ENCODE measurements at regions not wholly inside any gene's neighbourhood (a gene's known extent, or its start where the extent isn't known, plus 50 kb on each side); places are given as distances from the start of the nearest gene placed in this dataset.

DNA sequence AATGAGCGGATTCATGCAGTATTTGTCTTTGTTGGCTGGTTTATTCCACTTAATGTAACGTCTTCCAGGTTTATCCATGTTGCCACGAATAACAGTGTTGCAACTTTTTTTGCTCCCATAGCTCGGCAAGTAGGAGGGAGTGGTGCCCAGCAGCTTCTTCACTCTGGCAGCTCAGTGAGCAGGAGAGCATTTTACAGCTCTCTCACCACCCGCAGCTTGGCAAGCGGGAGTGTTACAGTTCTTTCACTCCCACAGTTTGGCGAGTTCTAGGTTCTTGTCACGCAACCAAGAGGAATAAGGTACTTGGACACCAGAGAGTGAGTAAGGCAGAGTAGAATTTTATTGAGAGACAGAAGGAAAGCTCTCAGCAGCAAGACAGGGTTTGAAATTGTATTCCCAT is 935.2 kb downstream of the TBL1XR1 start:
- no peak overlapping the region for H2AK5ac ChIP-seq (ENCODE audit: insufficient read length, low read length)
- H3K9ac ChIP-seq (ENCODE audit: extremely low read depth, insufficient read length, low read length), result no peak overlapping the region
- H2BK15ac ChIP-seq (ENCODE audit: low read depth, low read length), result no peak overlapping the region
- H3T11ph ChIP-seq (ENCODE audit: low read length), result no peak overlapping the region
- no peak overlapping the region for H3K18ac ChIP-seq (ENCODE audit: insufficient read length, low read depth, low read length)
- no peak overlapping the region for H2AFZ ChIP-seq (ENCODE audit: low read length)
- H3K4me2 ChIP-seq (ENCODE audit: insufficient read depth, insufficient read length, low read length), result no peak overlapping the region
- no peak overlapping the region for H3K4me3 Mint-ChIP-seq
- TF ChIP-seq, protein P1, sequence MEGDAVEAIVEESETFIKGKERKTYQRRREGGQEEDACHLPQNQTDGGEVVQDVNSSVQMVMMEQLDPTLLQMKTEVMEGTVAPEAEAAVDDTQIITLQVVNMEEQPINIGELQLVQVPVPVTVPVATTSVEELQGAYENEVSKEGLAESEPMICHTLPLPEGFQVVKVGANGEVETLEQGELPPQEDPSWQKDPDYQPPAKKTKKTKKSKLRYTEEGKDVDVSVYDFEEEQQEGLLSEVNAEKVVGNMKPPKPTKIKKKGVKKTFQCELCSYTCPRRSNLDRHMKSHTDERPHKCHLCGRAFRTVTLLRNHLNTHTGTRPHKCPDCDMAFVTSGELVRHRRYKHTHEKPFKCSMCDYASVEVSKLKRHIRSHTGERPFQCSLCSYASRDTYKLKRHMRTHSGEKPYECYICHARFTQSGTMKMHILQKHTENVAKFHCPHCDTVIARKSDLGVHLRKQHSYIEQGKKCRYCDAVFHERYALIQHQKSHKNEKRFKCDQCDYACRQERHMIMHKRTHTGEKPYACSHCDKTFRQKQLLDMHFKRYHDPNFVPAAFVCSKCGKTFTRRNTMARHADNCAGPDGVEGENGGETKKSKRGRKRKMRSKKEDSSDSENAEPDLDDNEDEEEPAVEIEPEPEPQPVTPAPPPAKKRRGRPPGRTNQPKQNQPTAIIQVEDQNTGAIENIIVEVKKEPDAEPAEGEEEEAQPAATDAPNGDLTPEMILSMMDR (conservative IDR thresholded peaks at IDR 0.05), result no peak
- no peaks in the 10 kb centered on the region for H3K23me2 ChIP-seq (ENCODE audit: insufficient read length, low read depth, low read length, poor library complexity, severe bottlenecking)
- H2BK12ac ChIP-seq (ENCODE audit: insufficient read length, low read depth, low read length), result no peak overlapping the region
- no peak overlapping the region for H3K27ac Mint-ChIP-seq
- no peak overlapping the region for H2BK20ac ChIP-seq (ENCODE audit: low read depth, low read length, poor library complexity, severe bottlenecking)
- no peak overlapping the region for H3K56ac ChIP-seq (ENCODE audit: insufficient read length, low read depth, low read length)
- no peak for DNase-seq
- no peak overlapping the region for H3K4ac ChIP-seq (ENCODE audit: low read depth, low read length)
- H4K8ac ChIP-seq (replicated peaks; ENCODE audit: insufficient read length, low read depth, low read length), result no peak overlapping the region
- H2BK5ac ChIP-seq (ENCODE audit: insufficient read length, low read length), result no peak overlapping the region
- no peaks in the 10 kb centered on the region for H3K4me1 ChIP-seq (ENCODE audit: insufficient read depth, low read length)
- H4K5ac ChIP-seq (ENCODE audit: insufficient read length, low read depth, low read length), result no peak overlapping the region
- H3K9me3 Mint-ChIP-seq, result peaks cover 18% of the 10 kb centered on the region in 2 experiments
- no peak overlapping the region for H2BK120ac ChIP-seq (ENCODE audit: low read depth, low read length, poor library complexity, severe bottlenecking)
- no peak overlapping the region for H3K23ac ChIP-seq (ENCODE audit: insufficient read length, low read depth, low read length)
- no peak overlapping the region for H4K91ac ChIP-seq (ENCODE audit: insufficient read length, low read depth, low read length)
- whole genome bisulfite sequencing (ENCODE audit: extremely low coverage, insufficient read length, low lambda C conversion rate), result no CpG with 5 or more reads among the region's 8 CpGs
- no peak overlapping the region for H3K14ac ChIP-seq (ENCODE audit: insufficient read depth, low read length)
- H3K79me1 ChIP-seq (ENCODE audit: insufficient read depth, low read depth, low read length, poor library complexity, severe bottlenecking), result no peaks in the 10 kb centered on the region
- no peaks in the 10 kb centered on the region for H3K79me2 ChIP-seq (ENCODE audit: insufficient read depth, low read length)
- no peak overlapping the region for H3K27ac ChIP-seq (ENCODE audit: insufficient read length, low read depth, low read length)
- no peaks in the 10 kb centered on the region for H3K9me3 ChIP-seq (ENCODE audit: control insufficient read depth, low read depth, low read length)
- no peaks in the 10 kb centered on the region for H3K27me3 ChIP-seq (ENCODE audit: insufficient read depth, low read length)
- peaks cover under 1% of the 10 kb centered on the region; the same call in 1 of the 2 replicates for H3K27me3 Mint-ChIP-seq (ENCODE audit: low read depth)
- no peaks in the 10 kb centered on the region for H4K20me1 ChIP-seq (ENCODE audit: control insufficient read depth, insufficient read depth, insufficient read length)
- peaks cover 0 to 21% (median 2%) of the 10 kb centered on the region in 3 experiments for H3K36me3 Mint-ChIP-seq (ENCODE audit: insufficient read depth in 1 of 3, low read depth in 3 of 3)
- H3K4me1 Mint-ChIP-seq, result peaks cover 0 to 4% of the 10 kb centered on the region in 2 experiments; a peak in 2 of 4 replicates

Measured in H9 (cell line).